NOMO-1 (cell line): ENCODE measurements at regions not wholly inside any gene's neighbourhood (a gene's known extent, or its start where the extent isn't known, plus 50 kb on each side); places are given as distances from the start of the nearest gene placed in this dataset.

Experiments used
- DNase-seq, 2 experiments: peaks; one replicate each; lab custom pipeline; 2025; ENCODE audit not compliant: unreplicated experiment in 2 of 2; lab: John Stamatoyannopoulos, UW

DNA sequence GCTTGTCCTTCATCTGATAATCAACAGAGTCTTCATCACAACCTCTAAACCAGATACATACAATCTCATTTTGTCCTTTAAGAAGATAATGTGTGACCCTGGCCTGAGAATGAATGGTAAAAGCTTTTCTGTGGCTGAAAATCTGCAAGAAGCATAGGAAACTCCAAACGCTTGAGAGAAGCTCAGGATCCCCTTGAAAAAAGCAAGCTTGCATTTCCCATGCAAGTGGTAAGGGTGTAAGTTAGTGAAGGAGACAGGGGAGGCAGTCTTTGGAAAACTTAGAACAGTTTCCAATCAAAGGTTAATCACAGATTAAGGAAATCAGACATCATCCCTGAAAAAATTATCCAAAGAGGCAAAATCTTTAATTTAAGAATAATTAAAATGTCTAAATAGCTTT lies 413.6 kb upstream of the SALL3 start:
- no peak for DNase-seq

- DNase-seq, result no peak
These were observed 412.9 kb upstream of the SALL3 start for GRCh38 chr18:78566720-78567119.

GRCh38 chr18:78571063-78571785 lies 408.4 kb upstream of the SALL3 start:
- DNase-seq, result no peak

GRCh38 chr18:78571831-78572347 lies 407.7 kb upstream of the SALL3 start:
- no peak for DNase-seq

GRCh38 chr18:78573773-78574172 lies 405.8 kb upstream of the SALL3 start:
- no peak for DNase-seq

DNA sequence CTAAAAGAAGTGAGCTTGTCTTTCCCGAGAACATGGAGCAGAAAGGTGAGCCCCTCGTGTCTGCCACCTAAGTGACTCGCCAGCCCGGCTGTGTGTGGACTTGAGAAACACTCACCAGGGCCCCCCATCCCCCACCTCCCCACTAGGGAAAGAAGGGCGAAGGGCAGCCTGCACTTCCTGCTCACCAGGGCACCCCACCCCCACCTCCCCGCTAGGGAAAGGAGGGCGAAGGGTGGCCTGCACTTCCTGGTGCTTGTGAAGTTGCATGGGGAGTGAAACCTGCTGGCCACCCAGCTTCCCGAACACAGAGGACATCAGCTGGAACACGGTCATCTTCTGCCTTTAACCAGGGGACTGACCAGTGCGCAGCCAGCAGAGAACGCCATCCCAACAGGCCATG lies 402.7 kb upstream of the SALL3 start:
- DNase-seq, result no peak

DNA sequence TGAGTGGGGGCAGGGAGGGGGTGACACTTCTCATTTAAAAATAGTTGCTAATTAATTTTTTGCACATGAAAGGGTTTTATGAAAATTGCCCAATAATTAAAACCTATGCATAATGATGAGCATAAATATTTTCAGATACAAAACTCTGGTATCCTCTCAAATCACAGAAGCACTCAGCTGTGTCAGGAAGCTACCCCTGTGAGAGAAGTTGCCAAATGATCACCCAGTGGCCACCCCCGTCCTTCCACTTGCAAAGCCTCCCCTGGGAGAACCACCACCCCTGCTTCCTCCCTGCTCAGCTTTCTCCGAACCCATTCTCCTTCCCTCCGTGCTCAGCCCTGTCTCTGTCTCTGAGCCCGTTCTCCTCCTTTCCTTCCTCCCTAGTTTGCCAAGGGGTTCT lies 400.2 kb upstream of the SALL3 start:
- DNase-seq, result no peak

- DNase-seq, result no peak
These were observed 399.6 kb upstream of the SALL3 start for GRCh38 chr18:78579854-78580577.

GRCh38 chr18:78580835-78581339 lies 398.7 kb upstream of the SALL3 start:
- DNase-seq, result no peak

DNA sequence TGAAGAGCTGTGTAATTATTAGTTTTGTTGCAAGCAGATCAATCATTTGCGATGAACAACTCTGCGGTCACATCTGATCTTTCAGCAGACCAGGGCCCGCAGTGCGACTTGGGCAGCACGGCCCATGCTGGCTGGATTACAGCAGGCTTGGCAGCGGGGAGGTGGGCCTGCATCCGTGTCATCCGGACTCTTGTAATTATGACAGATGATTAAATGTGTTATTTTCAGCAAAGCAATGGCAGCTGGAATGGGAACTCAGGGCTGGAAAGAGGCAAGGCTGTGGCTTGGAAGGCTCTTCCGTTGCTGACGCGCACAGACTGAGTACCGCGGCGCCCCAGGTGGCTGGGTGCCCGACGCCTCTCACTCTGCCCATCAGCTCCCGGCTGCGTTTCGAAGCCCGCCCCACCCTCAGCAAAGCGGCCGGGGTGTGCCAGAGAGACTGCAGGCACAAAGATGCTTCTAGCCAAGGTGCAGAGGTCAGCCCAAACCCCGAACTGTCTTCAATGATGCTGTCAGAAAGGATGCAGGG lies 397.4 kb upstream of the SALL3 start:
- DNase-seq, result no peak

DNA sequence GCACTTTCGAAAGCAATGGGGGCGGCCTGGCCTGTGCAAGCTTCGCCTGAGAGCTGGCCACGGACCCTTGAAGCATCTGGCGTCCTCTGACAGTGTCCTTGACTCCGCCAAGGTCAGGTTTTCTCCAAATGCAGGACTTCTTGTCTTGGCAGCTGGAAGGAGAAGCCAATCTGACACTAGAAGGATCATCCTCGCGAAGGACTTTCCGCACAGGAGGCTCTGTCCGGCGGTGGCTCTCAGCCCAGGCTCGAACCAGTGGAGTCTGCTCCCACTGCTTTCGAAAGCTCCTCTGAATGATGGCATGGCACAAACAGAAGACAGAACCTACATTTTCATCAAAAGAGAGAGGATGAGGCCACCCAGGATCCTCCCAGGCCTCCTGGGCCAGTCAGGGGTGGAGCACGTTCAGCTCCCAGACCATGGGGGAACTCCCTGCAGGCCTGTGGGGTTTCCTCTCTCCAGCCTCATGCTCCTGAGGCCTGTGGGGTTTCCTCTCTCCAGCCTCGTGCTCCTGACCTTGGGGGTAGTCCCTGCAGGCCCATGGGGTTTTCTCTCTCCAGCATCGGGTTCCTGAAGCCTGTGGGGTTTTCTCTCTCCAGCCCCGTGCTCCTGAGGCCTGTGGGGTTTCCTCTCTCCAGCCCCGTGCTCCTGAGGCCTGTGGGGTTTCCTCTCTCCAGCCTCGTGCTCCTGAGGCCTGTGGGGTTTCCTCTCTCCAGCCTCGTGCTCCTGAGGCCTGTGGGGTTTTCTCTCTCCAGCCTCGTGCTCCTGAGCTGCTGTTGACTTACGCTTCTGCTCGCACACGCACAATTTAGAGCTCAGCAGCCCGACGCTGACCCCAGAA lies 396.5 kb upstream of the SALL3 start:
- no peak for DNase-seq

DNA sequence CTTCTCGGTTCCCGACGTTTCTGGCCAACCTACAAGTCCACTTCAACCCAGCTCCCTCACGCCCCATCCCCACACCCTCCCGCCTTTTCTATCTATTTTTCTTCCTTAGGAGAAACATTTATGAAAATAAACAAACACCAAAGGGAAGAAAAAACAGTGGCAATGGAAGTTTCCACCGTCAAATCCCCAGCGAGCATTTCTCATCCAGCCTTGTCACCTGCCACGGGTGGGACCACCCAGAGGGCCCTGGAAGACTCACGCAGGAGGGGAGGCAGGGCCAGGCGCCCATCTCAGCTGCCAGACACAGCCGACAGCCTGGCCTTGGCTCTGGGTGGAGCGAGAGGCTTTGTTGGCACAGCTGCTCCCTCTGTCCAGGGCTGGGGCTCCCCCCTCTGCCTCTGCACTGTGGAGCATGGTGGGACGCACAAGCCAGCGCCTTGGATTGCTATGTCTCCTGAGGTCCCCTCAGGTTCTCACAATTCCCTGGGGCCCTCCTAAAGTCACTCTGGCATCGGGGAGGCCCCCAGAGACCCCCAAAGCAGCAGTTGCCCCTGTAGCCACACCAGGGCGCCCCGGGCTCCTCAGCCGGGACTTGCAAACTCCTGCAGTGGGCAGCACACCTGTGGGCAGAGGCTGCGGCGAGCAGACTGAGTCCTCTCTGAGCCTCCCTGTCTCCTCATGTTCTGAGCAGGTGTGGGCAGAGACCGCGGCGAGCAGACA lies 395.7 kb upstream of the SALL3 start:
- DNase-seq, result no peak

DNA sequence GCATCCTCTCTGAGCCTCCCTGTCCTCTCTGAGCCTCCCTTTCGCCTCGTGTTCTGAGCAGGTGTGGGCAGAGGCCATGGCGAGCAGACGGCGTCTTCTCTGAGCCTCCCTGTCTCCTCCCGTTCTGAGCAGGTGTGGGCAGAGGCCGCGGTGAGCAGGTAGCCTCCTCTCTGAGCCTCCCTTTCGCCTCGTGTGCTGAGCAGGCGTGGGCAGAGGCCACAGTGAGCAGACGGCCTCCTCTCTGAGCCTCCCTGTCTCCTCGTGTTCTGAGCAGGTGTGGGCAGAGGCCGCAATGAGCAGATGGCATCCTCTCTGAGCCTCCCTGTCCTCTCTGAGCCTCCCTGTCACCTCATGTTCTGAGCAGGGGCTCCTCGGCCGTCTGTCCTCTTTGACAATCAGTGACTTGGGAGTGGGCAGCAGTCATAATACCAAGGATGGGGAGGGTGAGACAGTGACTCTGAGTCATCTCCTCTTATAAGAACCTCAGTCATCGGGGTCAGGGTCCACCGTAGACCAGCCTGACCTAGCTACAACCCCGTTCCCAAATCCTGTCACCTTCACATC lies 395.1 kb upstream of the SALL3 start:
- no peak for DNase-seq

- DNase-seq, result no peak
These were observed 393.0 kb upstream of the SALL3 start for GRCh38 chr18:78586586-78586985.

DNA sequence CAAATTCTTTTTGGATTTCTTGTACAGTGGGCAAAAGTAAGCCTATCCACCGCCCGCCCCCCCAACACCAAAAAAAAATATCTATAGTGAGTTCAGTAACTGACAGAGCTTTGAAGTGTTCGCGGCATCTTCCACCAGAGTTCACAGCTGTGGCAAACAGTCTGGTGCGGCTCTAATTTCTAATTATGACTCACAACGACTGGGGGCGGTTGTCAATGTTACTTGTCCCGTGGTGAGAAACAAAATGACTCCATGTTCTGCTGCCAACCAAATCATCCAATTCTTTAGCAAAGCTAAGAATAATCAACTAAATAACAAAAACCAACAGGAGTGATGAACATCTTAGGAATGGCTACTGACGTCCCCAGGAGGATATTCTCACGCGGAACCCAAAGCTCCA lies 392.5 kb upstream of the SALL3 start:
- DNase-seq, result no peak

DNA sequence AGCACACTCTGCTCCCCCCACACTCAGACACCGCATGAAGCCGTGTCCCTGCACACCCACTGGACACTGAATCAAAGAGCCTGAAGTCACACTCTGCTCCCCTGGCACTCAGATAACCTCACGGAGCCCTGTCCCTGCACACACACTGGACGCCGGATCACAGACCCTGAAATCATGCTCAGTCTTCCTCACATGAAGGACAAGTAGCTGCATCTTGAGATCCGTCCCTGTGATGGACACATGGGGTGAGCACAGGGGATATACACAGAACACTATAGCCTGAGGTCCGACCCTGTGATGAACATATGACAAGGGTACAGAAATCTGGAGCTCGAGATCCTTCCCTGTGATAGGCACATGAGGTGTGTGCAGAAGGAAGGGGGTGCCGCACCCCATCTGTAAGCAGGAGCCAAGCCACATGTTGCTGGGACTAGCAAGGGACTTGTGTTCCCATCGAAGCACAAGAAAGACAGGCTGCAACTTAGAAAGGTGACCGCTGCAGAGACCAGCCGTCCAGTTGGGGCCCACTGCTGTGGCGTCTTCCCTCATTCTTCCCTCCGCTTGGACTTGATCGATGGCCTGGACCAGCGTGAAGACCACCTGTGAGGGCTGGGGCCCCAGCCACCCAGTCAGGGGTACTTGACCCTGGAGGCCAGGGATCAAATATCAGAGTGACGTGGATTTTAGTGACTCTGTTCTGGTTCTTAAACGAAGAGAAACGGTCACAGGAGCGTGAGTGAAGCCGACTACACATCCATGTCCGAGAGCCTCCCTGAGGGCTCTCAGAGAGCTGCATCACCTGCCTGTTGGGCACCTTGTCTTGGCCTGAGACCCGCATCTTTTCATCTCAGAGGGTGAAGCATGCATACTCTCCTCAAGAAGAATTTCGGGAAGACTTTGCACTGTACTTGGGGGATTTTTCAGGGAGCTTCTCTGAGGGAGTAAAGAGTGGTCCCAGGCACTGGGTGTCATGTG lies 391.7 kb upstream of the SALL3 start:
- DNase-seq, result no peak

DNA sequence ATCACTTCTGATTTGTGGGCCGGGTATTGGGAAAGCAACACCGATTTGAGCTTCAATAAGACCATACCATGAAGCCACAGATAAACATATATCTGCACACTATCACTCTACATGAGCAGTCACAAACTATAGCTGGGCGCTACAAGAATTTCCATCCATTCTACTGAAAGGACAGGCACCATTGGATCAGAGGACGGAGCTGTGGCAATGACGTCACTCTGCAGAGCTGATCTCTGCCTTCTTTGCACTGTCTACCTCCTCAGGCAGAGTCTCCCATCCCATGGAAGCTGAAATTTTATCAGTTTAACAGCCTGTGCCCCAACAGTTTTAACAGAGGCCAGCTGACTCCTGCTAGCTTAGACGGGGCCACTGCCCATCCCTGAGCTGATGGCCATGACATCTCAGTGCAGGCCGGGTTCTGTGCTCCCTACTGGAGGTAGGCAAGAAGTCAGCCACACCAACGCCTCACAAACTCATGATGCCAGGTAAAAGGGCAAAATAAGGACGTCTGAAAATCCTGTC lies 389.6 kb upstream of the SALL3 start:
- DNase-seq, result no peak

DNA sequence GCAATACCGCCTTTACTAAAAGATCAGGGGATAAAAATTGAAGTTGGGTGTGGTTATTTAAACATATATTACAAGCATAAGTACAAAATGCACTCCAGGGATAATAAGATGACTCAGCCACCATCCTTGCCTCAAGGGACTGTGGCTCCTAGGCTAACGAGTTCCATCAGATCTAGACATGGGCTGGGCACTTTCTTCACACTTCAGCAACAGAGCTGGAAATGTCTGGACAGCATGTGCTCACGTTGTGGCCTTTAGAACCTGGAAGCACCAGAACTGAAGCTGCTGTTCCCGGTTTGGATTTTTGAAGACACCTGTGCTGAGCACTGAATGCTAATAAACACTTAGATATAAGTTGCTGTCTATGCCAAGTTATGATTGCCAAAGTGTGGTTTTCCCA lies 384.2 kb upstream of the SALL3 start:
- DNase-seq, result no peak
